ENCODE measurements at regions not wholly inside any gene's neighbourhood (a gene's known extent, or its start where the extent isn't known, plus 50 kb on each side); places are given as distances from the start of the nearest gene placed in this dataset.

GRCh38 chr14:84209031-84209430 is 1320.9 kb upstream of the FLRT2 start:
- no peaks in the 10 kb centered on the region for H3K4me1 Mint-ChIP-seq
- Histone ChIP-seq H3K4me3 (no peak overlapping the region), H3K9me2 (ENCODE audit: insufficient read depth) (peaks cover 6% of the 10 kb centered on the region), H3K4me1 (ENCODE audit: insufficient read depth) (no peaks in the 10 kb centered on the region), H2AFZ (no peak overlapping the region), H4K20me1 (replicated peaks; ENCODE audit: insufficient read depth) (no peaks in the 10 kb centered on the region), H3K36me3 (ENCODE audit: insufficient read depth) (no peaks in the 10 kb centered on the region), H3K27me3 (ENCODE audit: insufficient read depth) (no peaks in the 10 kb centered on the region), H3K79me2 (replicated peaks; ENCODE audit: insufficient read depth) (no peaks in the 10 kb centered on the region), H3K4me2 (no peak overlapping the region), H3F3A (replicated peaks; ENCODE audit: low read depth) (no peaks in the 10 kb centered on the region), H3K27ac (ENCODE audit: low read depth) (no peak overlapping the region)
- no peak overlapping the region for H3K4me3 Mint-ChIP-seq
- no peaks in the 10 kb centered on the region for H3K27me3 Mint-ChIP-seq (ENCODE audit: insufficient read depth, low read depth, poor library complexity)
- no peak for TF ChIP-seq NANOG (IDR thresholded peaks at IDR 0.05; ENCODE audit: borderline replicate concordance)
- no peak for TF ChIP-seq JUNB (IDR thresholded peaks at IDR 0.05; ENCODE audit: unreplicated experiment)
- TF ChIP-seq EZH2phosphoT487 (IDR thresholded peaks at IDR 0.05; ENCODE audit: unreplicated experiment): no peak
- no peak for TF ChIP-seq ZNF462 (CRISPR knock-in tag; IDR thresholded peaks at IDR 0.05)
- TF ChIP-seq STAT1 (IDR thresholded peaks at IDR 0.05; ENCODE audit: unreplicated experiment): no peak
- no peak for TF ChIP-seq ETS1 (IDR thresholded peaks at IDR 0.05)
- H3K9me3 Mint-ChIP-seq: no peaks in the 10 kb centered on the region
- no peak for ATAC-seq
- no peak for DNase-seq (ENCODE audit: low spot score)
- no peak overlapping the region for H3K27ac Mint-ChIP-seq
- no peaks in the 10 kb centered on the region for H3K36me3 Mint-ChIP-seq (ENCODE audit: low read depth)

- no peak overlapping the region for H3K4me2 ChIP-seq
- H3K27ac ChIP-seq (ENCODE audit: low read depth): no peak overlapping the region
- no peaks in the 10 kb centered on the region for H3K4me1 Mint-ChIP-seq
- no peak overlapping the region for H2AFZ ChIP-seq
- no peaks in the 10 kb centered on the region for H3K79me2 ChIP-seq (replicated peaks; ENCODE audit: insufficient read depth)
- H3K4me3 ChIP-seq: no peak overlapping the region
- no peaks in the 10 kb centered on the region for H3K27me3 ChIP-seq (ENCODE audit: insufficient read depth)
- no peaks in the 10 kb centered on the region for H3K36me3 ChIP-seq (ENCODE audit: insufficient read depth)
- no peaks in the 10 kb centered on the region for H3K27me3 Mint-ChIP-seq (ENCODE audit: insufficient read depth, low read depth, poor library complexity)
- H3K4me3 Mint-ChIP-seq: no peak overlapping the region
- H3K4me1 ChIP-seq (ENCODE audit: insufficient read depth): no peaks in the 10 kb centered on the region
- no peaks in the 10 kb centered on the region for H3F3A ChIP-seq (replicated peaks; ENCODE audit: low read depth)
- ATAC-seq: no peak
- no peaks in the 10 kb centered on the region for H4K20me1 ChIP-seq (replicated peaks; ENCODE audit: insufficient read depth)
- no peak for DNase-seq (ENCODE audit: low spot score)
- H3K9me3 Mint-ChIP-seq: peaks cover 13% of the 10 kb centered on the region
- H3K36me3 Mint-ChIP-seq (ENCODE audit: low read depth): peaks cover 6% of the 10 kb centered on the region; the same call in 1 of the 3 replicates
- no peak overlapping the region for H3K27ac Mint-ChIP-seq
- H3K9me2 ChIP-seq (ENCODE audit: insufficient read depth): peaks cover 6% of the 10 kb centered on the region
- TF ChIP-seq ZNF114 (CRISPR knock-in tag; IDR thresholded peaks at IDR 0.05) (no peak), REST (IDR thresholded peaks at IDR 0.05; ENCODE audit: unreplicated experiment) (no peak), ZNF331 (CRISPR knock-in tag; IDR thresholded peaks at IDR 0.05; ENCODE audit: low read depth) (no peak), CTCF (conservative IDR thresholded peaks at IDR 0.05; ENCODE audit: low read depth in 2 of 2) (no peak), NANOG (IDR thresholded peaks at IDR 0.05; ENCODE audit: borderline replicate concordance) (no peak)
Measured at GRCh38 chr14:84217066-84217465, 1312.9 kb upstream of the FLRT2 start.

All from GM23338 (cell line).